Adrenal gland (tissue), 5 donors: ENCODE measurements at regions not wholly inside any gene's neighbourhood (a gene's known extent, or its start where the extent isn't known, plus 50 kb on each side); places are given as distances from the start of the nearest gene placed in this dataset.

ENCODE experiments used
- POLR2A ChIP-seq, 2 donors: fragments of 450-650 bp; IDR thresholded peaks; one replicate each; pipeline ENCODE4 v1.6.1; 2017; ENCODE audit warnings: antibody characterized with exemption in 2 of 2, mild to moderate bottlenecking in 2 of 2, moderate library complexity in 1 of 2
- TF ChIP-seq, protein P1 (sequence below), 6 experiments: fragments of 450-650 bp in 4 of 6; fragments of 200-600 bp in 2 of 6; sonication (generic) in 1 of 6; IDR thresholded peaks; 1 replicate in 5 of 6; 2 replicates in 1 of 6; pipeline versions ENCODE4 v1.5.1 to v1.8.0; 2016 to 2021; ENCODE audit warnings: antibody characterized with exemption in 6 of 6, mild to moderate bottlenecking in 2 of 6, moderate library complexity in 1 of 6
- donor health status: DM: no; HTN: no; CAD: no.

DNA sequence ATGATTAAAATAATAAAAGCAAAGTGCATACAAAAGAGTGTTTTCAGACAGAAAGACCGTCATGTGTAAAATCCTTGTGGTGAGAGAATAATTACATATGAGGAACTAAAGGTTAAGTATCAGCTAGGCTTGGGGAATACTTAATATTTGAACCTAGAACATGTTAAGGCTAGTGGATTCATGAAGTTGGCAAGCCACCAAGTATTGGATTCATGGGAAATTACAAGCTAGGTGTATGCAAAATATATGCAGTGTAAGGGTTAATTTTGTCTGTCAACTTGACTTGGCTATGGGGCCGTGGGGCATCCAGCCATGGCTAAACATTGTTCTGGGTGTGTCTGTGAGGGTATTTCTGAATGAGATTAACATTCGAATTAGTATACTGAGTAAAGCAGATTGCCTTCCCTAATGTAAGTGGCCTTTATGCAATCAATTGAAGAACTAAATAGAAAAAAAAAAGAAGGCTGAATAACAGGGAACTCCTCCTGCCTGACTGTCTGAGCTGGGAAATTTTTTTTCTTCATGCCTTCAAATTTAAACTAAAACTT lies 533.5 kb upstream of the KLF12 start:
- TF ChIP-seq, protein P1, sequence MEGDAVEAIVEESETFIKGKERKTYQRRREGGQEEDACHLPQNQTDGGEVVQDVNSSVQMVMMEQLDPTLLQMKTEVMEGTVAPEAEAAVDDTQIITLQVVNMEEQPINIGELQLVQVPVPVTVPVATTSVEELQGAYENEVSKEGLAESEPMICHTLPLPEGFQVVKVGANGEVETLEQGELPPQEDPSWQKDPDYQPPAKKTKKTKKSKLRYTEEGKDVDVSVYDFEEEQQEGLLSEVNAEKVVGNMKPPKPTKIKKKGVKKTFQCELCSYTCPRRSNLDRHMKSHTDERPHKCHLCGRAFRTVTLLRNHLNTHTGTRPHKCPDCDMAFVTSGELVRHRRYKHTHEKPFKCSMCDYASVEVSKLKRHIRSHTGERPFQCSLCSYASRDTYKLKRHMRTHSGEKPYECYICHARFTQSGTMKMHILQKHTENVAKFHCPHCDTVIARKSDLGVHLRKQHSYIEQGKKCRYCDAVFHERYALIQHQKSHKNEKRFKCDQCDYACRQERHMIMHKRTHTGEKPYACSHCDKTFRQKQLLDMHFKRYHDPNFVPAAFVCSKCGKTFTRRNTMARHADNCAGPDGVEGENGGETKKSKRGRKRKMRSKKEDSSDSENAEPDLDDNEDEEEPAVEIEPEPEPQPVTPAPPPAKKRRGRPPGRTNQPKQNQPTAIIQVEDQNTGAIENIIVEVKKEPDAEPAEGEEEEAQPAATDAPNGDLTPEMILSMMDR (IDR thresholded peaks at IDR 0.05): no peak
- no peak for TF ChIP-seq POLR2A (IDR thresholded peaks at IDR 0.05)
